DMS153 treated with DMSO at 0.1 percent for 48 hours (cell line): ENCODE measurements at regions not wholly inside any gene's neighbourhood (a gene's known extent, or its start where the extent isn't known, plus 50 kb on each side); places are given as distances from the start of the nearest gene placed in this dataset.

ENCODE experiments used
- DNase-seq: peaks from one replicate; lab custom pipeline; 2025; ENCODE audit not compliant: unreplicated experiment; lab: John Stamatoyannopoulos, UW

DNA sequence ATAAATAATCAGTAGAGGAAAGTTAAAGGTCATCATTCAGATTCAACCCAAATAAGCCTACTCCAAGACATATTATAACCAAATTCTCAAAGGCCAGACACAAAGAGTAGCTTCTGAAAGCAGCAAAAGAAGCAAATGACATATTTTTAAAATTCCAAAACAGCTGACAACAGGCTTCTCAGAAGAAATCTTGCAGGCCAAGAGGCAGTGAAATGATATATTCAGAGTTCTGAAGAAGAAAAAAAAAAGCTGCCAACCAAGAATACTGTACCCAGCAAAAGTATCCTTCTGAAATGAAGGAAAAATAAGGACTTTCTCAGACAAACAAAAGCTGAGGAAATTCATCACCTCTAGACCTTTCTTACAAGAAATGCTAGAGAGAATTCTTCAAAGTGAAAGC is 787.1 kb upstream of the TENM4 start:
- no peak for DNase-seq

DNA sequence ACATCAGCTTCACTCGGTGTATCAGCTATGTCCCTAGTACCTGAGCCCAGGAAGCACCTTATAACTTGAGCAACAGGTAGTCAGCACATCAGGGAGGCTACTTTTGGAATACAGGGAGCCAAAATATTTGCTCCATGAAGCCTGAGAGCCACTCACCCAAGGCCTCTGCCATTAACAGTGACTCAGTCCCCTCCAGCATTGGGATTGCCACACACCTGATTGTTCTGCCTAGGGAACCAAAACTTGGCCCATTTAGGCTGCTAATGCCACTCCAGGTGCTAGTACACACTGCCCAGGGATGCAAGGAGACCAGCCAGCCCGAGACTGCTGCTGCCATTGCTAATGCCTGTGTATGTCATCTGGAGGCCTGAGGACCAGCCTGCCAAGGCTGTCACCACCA is 773.6 kb upstream of the TENM4 start:
- no peak for DNase-seq

DNA sequence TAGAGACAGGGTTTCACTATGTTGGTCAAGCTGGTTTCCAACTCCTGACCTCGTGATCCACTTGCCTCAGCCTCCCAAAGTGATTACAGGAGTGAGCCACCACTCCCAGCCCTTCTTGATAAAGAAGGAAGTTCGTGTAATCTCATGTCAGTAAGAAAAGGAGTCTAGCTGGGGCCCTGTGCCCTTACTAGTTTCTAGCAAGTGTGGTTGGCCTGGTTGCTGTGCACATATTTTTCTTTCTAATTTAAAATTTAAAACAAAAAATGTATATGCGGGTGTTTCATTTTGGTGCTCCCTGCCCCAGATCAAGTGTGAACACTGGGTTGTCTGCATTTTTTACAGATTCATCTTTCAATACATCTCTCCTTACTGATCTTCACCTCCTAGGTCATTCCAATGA is 770.8 kb upstream of the TENM4 start:
- DNase-seq = no peak

DNA sequence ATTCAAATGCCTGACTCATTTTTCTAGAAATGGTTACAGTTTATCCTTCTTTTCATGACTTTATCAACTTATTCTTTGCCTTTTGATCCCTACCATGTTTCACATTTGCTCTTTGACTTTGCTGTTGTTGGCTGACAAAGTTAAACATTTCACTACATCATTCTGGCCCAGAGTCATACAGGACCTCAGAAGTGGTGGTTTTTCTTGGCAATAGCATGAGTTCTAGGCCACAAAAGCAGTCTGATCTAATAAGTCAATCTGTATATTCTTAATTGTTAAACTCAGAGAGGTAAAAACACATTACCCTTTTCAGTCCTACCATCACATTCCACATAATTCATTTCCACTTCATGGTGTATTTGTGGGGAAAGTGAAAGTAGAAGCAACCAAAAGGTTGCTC is 763.2 kb upstream of the TENM4 start:
- no peak for DNase-seq

DNA sequence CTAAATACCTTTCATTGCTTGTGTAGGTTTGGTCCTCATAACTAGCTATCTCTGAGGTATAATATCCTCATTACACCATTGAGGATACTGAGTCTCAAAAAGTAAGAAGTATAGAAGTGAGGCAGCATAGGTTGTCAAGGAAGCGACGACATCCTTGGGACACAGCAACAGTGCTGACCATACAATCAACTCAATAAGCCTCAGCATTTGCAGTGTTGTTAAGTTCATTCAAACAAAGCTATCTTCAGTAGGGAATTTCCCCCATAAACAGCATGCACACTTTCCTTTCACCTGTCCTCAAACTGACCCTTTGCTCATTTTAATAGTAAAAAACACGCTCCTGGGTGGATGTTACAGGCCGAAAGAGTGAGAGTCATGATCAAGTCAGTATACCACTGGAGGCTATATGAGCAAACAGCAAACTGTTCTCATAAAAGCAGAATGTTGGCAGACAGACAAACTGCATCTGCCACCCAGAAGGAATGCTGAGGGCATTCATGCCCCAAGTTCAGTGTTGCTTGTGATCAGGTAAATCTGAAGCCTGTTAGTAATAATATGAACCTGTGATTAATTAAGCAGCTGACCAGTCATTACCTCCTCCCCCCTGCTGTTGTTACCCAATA is 756.2 kb upstream of the TENM4 start:
- DNase-seq = no peak

DNA sequence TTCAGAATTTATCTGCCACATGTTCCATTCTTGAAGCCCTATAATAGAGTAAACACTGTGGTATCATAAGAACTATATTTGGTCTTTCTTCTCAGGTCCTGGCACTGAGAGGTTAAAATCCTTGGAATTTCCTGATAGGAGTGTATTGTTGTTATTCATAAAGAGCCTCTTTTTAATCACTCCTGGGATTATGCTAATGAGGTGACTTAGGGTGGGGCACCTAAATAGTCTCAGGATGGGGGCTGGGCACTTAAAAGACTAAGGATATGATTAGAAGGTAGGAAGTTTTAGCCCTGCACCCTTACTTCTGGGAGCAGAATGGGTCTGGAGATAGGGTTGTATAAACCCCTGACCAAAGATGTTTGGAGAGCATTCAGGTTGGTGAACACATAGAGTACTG is 755.2 kb upstream of the TENM4 start:
- DNase-seq = no peak

DNA sequence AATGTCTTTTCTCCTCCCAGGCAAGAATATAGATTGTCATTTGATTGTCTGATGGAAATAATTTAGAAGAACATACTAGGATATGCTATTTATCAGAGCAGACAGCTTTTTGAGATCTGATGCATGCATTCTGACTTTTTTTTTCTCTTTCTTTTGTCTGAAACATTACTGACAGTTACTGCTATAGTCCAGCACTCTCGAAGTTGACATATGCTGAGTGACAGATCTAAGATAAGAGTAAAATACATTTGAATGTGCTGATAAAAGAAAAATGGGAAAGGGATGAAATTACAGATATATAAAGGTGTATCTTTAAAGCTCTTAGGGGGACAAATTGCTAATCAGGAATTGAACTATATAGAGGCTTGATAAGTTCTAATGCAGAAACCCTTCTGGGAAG is 753.8 kb upstream of the TENM4 start:
- DNase-seq = no peak

DNA sequence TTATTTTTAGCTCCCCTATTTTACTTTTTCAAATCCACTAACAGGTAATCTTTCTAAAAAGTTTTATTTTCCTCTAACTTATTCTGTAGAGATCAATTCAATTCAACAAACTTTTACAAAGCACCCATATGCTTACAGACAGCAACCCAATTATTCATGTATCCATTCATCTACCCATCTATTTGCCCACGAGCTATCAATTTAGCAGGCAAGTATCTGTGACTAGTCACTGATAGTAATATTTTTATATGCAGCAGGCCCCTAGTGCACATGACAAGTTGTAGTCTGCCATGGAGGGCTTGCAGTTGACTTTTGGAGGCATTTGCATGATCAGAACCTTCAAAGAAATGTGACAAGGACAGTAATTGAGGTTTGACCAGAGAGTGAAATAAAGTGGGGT is 753.2 kb upstream of the TENM4 start:
- no peak for DNase-seq

DNA sequence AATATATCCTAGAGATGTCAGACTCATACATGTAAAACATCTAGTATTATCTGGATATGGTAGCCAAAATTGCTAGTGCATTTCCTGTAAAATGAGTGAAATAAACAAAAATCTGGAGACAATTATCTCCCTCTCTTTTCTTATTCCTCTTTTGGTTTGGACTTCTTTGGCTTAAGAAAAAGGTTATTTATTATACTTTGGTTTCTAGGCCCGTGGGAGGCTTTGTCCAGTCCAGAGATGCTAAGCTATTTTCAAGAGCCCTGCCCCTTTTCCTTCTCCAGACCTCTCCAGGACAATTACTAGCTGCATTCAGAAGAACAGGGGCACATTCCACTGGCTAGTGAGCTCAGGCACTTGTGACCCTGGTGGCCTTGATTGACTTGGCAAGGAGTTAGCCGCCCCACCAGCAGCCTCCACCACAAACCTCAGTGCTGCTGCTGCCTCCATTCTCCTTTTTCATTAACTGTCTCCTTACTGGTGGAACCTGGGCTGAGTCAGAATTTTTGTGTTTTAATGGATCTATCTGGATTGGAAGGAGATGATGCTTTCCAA is 747.3 kb upstream of the TENM4 start:
- DNase-seq = no peak

DNA sequence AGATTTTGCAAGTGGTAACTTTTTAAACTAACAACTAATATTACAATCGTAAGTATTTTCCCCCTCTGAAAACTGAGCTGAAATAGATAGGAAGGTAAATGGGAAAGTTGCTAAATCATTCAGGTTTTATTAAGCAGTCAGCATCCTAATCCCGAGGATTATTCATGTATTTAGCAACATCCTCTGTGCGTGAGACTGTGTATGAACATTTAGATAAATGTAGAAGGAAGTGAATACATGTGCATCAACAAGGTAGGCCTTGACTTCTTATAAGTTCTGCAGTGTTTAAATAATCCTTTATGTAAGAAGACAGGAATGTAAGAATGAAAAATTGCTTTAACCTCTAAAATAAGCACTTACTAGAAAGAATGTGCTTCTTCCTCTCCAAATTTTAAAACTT is 745.9 kb upstream of the TENM4 start:
- DNase-seq = no peak

DNA sequence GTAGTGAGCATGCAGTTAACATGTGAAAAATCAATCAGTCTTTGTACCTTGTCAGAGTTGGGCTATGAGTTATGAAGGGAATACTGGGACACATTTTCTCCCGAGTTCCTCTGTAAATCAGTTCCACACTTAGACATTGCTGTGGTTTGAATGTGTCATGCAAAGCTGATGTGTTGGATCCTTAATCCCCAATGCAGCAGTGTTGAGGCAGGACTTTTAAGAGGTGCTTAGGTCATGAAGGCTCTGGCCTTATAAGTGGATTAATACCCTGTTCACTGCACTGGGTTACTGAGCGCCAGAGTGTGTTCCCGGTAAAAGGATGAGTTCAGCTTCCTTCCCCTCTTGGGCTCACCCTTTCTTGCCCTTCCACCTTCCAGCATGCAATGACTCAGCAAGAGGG is 742.1 kb upstream of the TENM4 start:
- DNase-seq = no peak

DNA sequence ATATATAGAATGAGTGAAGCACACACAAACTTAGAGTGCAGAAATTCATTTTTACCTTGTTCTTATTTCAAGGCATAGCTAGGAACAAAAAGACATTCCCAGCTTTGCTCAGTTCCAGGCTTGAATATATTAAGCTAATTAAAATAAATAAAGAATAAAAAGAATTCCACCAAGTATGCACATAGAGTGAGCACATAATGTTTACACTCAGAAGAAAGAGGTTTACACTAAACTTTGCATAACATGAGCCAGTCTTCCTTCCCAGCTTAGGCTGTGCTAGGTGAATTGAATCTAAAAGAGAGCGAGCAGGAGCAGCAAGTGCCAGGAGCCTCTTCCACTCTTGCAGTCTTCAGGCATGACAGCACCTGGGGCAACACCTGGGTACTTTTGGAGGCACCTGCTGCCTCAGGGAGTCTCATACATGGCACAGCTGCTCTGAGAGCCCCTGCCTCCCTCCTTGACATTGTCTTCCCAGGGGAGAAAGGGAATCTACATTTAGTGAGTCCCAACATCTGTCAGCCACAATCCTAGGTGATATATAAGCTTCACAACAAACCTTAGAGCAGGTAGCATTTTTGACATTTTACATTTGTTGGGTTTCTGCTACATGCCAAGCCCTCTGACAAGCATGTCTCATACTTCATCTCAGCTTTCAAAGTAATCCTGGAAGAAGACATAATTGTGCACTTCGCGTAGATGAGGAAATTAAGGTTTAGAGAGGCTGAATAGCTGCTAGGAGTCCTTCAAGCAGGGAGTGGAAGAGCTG is 732.7 kb upstream of the TENM4 start:
- DNase-seq = no peak

DNA sequence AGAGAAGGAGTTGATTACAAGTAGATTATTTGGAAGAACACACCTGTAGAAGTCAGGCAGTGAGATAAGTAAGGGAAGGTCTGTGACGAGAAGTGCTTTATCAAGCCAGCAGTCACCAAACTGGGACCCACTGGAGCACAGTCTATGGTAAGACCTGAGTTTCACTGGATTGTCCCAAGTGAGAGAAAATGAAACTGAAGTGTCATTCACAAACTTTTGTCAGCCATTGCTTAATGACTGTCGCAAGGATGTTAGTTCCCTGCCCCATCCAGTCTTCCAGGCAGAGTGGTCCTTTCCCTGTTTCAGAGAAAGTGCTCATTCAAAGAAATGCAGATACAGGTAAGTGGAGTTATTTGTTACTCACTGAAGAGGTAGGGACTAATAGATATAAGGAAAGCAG is 728.0 kb upstream of the TENM4 start:
- no peak for DNase-seq

DNA sequence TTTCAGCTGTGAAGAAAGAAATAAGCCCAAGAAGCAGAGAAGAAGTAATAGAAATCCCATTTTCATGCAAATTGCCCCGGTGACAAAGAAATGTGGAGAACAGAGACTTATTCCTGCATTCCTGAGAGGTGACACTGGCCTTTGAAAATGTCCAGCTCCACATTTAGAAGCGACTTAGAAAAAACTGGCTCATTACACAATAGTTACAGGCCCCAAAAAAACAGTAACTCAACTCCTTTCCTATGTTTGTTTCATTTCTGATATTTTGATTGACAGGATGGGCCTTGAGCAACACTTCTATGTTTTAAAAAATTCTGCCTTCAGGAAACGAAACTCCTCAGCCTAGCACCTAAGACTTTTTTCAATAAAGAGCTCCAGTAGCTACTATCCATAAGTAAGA is 726.9 kb upstream of the TENM4 start:
- DNase-seq = no peak

DNA sequence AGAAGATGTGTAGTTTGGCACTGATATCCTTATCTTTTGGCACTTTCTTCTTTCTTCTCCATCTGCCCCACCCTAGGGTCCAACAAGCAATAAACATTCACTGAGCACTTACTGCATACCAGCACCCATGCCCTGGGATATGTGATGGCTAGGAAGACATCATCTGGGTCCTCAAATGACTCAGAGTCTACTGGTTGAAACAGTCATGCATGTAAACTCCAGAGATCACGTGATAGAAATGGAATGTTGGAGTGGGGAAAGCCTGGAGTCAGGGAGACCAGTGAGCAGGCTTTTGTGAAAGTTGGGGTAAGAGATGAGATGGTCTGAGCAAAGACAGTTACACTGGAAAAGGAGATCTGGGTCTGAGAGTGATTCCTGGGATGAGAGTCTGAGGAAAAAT is 724.9 kb upstream of the TENM4 start:
- DNase-seq = no peak

DNA sequence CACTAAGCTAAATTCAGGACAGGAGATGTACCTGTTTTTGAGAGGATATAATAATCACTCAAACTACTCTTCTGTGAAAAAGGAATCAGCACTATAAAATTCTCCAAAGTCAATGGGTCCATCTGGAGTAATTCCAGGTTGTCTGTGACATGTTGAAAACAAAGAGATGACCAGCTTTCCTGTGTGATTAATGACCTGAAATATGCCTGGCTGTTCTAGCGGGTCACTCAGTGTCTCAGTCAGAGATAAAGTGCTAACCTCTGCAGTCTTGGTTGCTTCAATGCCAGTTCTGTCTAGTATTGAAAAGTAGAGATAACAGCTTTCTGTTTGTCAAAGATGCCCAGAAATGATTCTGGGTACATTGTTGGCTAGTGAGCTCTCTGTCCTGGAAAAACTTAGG is 722.6 kb upstream of the TENM4 start:
- DNase-seq = no peak

DNA sequence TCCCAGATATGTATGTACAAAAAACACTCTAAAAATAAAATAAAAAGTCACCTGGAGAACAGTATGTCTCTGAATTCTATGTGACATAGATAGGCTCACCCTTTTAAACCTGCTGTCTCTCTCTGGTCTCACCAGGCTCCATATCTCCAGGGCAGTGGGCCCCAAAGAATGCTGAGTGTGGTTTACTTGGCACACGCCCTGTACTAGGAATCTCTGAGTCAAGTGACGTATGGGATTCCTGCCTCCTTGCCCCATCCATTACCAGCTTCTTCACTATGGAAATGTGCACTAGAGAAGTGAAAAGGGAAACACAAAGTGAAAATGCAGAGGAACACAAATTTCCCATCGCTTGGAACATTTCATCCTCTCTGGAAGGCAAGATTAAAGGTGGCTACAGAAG is 722.2 kb upstream of the TENM4 start:
- no peak for DNase-seq

DNA sequence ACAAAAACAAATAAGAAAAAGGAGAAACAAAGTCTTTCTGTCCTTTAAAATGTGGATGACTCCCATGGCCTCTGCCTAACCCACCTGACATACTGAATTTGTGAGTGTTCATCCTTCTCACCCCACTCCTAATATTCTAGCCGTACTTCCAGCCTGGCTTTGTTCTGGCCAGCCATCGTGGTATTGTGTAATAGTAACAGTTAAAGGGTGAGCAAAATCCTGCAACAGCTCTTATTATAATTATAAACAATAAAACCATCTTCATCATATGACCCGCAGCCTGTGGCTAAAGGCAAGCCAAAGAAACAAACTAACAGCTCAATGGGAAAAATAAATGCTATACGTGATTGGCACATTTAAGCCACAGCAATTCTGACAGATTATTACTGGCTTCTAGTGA is 721.6 kb upstream of the TENM4 start:
- no peak for DNase-seq

DNA sequence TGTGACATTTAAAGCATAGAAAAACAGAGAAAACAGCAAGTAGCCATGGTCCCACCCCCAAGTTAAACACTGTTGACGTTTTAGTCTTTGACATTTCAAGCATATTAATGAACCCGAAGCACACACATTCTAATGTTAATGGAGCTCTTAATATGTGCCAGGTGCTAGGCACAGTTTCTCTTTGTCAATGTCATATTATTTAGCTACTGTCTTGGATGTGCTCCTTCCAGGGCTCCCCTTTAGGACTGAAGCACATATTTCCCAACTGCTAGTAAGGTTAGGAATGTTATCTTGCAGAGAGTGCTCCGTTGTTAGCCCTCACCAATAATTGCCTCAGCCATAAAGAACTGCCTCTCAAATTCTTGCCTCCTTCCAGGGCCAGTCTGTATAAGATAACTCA is 716.6 kb upstream of the TENM4 start:
- DNase-seq = no peak

DNA sequence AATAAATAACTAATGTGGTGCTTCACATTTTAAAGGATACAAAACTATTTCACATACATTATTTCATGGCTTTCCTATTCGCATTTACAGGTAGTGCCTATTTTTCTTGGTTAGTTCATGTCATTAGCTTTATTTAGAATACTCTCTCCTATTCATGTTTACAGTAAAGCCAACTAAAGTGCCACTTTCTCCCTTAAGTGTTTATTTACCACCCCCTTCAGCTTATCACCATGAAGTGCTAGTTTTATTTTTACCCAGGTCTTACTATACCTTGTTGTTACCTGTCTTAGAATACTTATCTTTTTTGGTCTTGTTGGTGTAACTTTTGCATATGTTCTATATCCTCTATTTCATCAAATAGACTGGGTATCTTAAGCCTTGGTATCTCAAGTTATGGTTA is 715.2 kb upstream of the TENM4 start:
- DNase-seq = no peak

DNA sequence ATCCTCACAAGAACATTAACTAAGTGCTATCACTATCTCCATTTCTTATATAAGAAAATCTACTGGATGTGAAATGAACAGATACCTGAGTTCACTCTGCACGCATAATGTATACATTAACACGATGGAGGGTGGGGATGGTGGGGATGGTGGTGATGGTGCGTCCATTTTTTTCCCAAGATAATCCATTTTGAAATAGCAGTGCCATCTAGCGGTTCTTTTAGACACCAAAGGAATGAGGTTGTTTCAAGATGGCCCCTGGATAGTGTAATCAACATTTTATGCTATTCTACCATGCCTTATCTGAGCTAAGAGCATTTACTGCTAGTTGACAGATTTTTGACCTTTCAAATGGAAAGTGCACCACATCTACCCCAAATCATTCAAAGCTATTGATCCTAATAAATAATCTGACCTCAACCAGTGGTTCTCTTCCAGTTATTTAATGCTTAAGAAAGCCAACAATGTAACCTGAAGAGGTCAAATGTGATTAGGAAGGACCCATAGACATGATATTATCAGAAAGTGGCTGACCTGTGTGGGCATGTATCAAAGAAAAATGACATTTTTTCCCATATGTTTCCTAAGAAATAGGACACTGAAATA is 714.7 kb upstream of the TENM4 start:
- DNase-seq = no peak

DNA sequence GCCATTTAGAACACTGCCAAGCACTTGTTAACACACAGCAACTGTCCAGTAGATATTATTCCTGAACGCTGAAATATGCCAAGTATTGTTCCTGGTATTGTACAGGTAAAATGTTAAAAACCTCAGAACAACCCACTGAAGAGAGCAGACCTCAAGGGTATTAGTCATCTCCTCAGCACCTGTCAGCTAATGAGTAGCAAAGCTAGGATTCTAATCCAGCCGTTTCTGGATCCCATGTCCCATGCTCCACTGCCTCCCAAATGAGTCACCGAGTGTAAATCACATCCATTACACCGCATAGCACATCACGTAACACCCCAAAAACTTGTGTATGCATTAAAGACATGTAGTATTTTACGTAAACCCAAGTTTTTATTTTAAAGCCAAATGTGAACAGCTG is 705.4 kb upstream of the TENM4 start:
- DNase-seq = no peak
